GM12878 (cell line): ENCODE measurements at regions not wholly inside any gene's neighbourhood (a gene's known extent, or its start where the extent isn't known, plus 50 kb on each side); places are given as distances from the start of the nearest gene placed in this dataset.
A peak's percentile ranks its signal among the peaks of the same experiment; 100 is the strongest.

ENCODE experiments used
- ATAC-seq: fragments of 200-7000 bp; cut with Tn5 transposase; 3 replicates; pipeline ENCODE4 v1.9.1; 2020; ENCODE audit warnings: mild to moderate bottlenecking, moderate library complexity
- BruUV-seq: library from RNA; stranded (reverse); fragments of 400-500 nt; replicated peaks from 2 replicates; lab custom pipeline; 2021; lab: Mats Ljungman, UMichigan
- CTCF ChIA-PET: fragments of 300-600 bp; sonication (Branson Sonifier 250); formaldehyde crosslinking; extraction: SDS; loops from one replicate; lab custom pipeline; 2021; ENCODE audit warnings: inconsistent platforms; lab: Yijun Ruan, JAX
- POLR2A ChIA-PET: fragments of 350-600 bp; formaldehyde crosslinking; extraction: SDS; loops from one replicate; lab custom pipeline; 2021; ENCODE audit warnings: inconsistent platforms; lab: Charles Lee
- RAD21 ChIA-PET: fragments of 300-600 bp; sonication (Branson Sonifier 250); formaldehyde crosslinking; loops from one replicate; lab custom pipeline; 2023; ENCODE audit warnings: antibody characterized with exemption; ENCODE audit not compliant: unreplicated experiment; lab: Charles Lee
- SMC1A ChIA-PET: fragments of 300-600 bp; sonication (Branson Sonifier 250); formaldehyde crosslinking; loops from one replicate; lab custom pipeline; 2023; ENCODE audit not compliant: unreplicated experiment, uncharacterized antibody; lab: Charles Lee
- DNase-seq: peaks from one replicate; pipeline ENCODE4 v3.0.0-alpha.2; 2011; ENCODE audit warnings: low read depth, low spot score
- FAIRE-seq: peaks from 3 replicates; lab custom pipeline; 2011; peaks lifted over from hg19 to GRCh38; lab: Jason Lieb, UNC
- H2AFZ ChIP-seq: 2 replicates; pipeline ENCODE4 v1.6.0; 2011; ENCODE audit warnings: low read depth, low read length, control low read depth; ENCODE audit not compliant: control insufficient read depth
- H3K27ac ChIP-seq: 2 replicates; pipeline ENCODE4 v1.5.1; 2011; ENCODE audit warnings: control low read depth; ENCODE audit not compliant: control insufficient read depth, insufficient read depth
- H3K27me3 ChIP-seq, 2 experiments: replicated peaks in 1 of 2; 2 replicates each; pipeline versions ENCODE4 v1.6.0 to v1.6.1; 2011; ENCODE audit warnings: low read length in 1 of 2; ENCODE audit not compliant: control insufficient read depth in 2 of 2, insufficient read depth in 2 of 2
- H3K36me3 ChIP-seq, 2 experiments: 2 replicates each; pipeline ENCODE4 v1.5.1; 2011; ENCODE audit warnings: low read length in 1 of 2; ENCODE audit not compliant: control insufficient read depth in 2 of 2, insufficient read depth in 2 of 2
- H3K4me1 ChIP-seq: 2 replicates; pipeline ENCODE4 v1.6.1; 2011; ENCODE audit warnings: mild to moderate bottlenecking, low read length, moderate library complexity, mixed read lengths; ENCODE audit not compliant: control insufficient read depth, insufficient read depth
- H3K4me2 ChIP-seq: 2 replicates; pipeline ENCODE4 v1.6.0; 2011; ENCODE audit warnings: control low read depth; ENCODE audit not compliant: control insufficient read depth, insufficient read depth
- H3K4me3 ChIP-seq: fragments of 200-600 bp; sonication (generic); 2 replicates; pipeline ENCODE4 v1.5.1; 2016
- H3K79me2 ChIP-seq: 2 replicates; pipeline ENCODE4 v1.6.0; 2011; ENCODE audit warnings: low read length; ENCODE audit not compliant: control insufficient read depth, insufficient read depth
- H3K9ac ChIP-seq: 2 replicates; pipeline ENCODE4 v1.8.0; 2011; ENCODE audit warnings: low read length, control low read depth, mixed read lengths; ENCODE audit not compliant: control insufficient read depth, insufficient read depth
- H3K9me3 ChIP-seq: replicated peaks from 3 replicates; pipeline ENCODE4 v1.5.1; 2011; ENCODE audit warnings: mild to moderate bottlenecking, low read length; ENCODE audit not compliant: control insufficient read depth, insufficient read depth
- H4K20me1 ChIP-seq: 2 replicates; pipeline ENCODE4 v1.6.0; 2011; ENCODE audit not compliant: control insufficient read depth, insufficient read depth
- CREB1 ChIP-seq: IDR thresholded peaks from 2 replicates; pipeline ENCODE4 v1.6.1; 2012; ENCODE audit warnings: low read depth, mild to moderate bottlenecking, inconsistent platforms
- EED ChIP-seq: sonication (generic); IDR thresholded peaks from 2 replicates; pipeline ENCODE4 v1.6.1; 2016; ENCODE audit warnings: antibody characterized with exemption, low read depth
- FOXK2 ChIP-seq: fragments of 450-650 bp; IDR thresholded peaks from 2 replicates; pipeline ENCODE4 v1.6.1; 2017; ENCODE audit warnings: mild to moderate bottlenecking, moderate library complexity
- FOXM1 ChIP-seq: IDR thresholded peaks from 2 replicates; pipeline ENCODE4 v1.6.1; 2012; ENCODE audit warnings: low read depth, mild to moderate bottlenecking, inconsistent platforms, low read length, moderate library complexity
- NFIC ChIP-seq: IDR thresholded peaks from 2 replicates; pipeline ENCODE4 v1.6.1; 2012; ENCODE audit warnings: low read depth, mild to moderate bottlenecking, inconsistent platforms, low read length, moderate library complexity
- RUNX3 ChIP-seq: IDR thresholded peaks from 2 replicates; pipeline ENCODE4 v1.6.1; 2012; ENCODE audit warnings: low read length, inconsistent platforms
- SREBF1 ChIP-seq: IDR thresholded peaks from 2 replicates; pipeline ENCODE4 v1.6.1; 2012; ENCODE audit warnings: mild to moderate bottlenecking, low read length
- TCF7 ChIP-seq: IDR thresholded peaks from 2 replicates; pipeline ENCODE4 v1.6.1; 2014; ENCODE audit warnings: antibody characterized with exemption, borderline replicate concordance
- WRNIP1 ChIP-seq: IDR thresholded peaks from 2 replicates; pipeline ENCODE4 v1.6.1; 2011; ENCODE audit warnings: low read depth, low read length, improper control_type of control experiment, borderline replicate concordance
- WGBS: methylation state at CpG from one replicate; pipeline ENCODE4 v1.1.6; 2016; ENCODE audit warnings: low lambda C conversion rate; ENCODE audit not compliant: insufficient replicate concordance, insufficient coverage; ENCODE audit errors: missing lambda C conversion rate; 5-methylcytosine and 5-hydroxymethylcytosine counted together
- in situ Hi-C: fragments of 300-500 bp; cut with MboI; formaldehyde crosslinking; loops from 9 replicates; pipeline ENCODE4 v1.14.3; 2018; ENCODE audit warnings: mixed read lengths
- intact Hi-C: fragments of 100-400 bp; cut with micrococcal nuclease; formaldehyde crosslinking; loops from one replicate; pipeline ENCODE4 v1.14.2; 2022; ENCODE audit not compliant: unreplicated experiment
- TF ChIP-seq, protein P1 (sequence below): IDR thresholded peaks from 2 replicates; pipeline ENCODE4 v1.6.1; 2012; ENCODE audit warnings: low read length, inconsistent platforms

GRCh38 chr1:200351826-200352549 lies 57.8 kb downstream of the ZNF281 start:
- Histone ChIP-seq H3K9me3 (no peaks in the 10 kb centered on the region), H3K4me3 (no peak overlapping the region; the same call in 1 of the 2 replicates), H2AFZ (peak overlapping the region; percentile 84), H3K4me2 (peak overlapping the region; percentile 45), H3K27ac (peak overlapping the region; percentile 35; the same call in 1 of the 2 replicates), H3K4me1 (peaks cover 30% of the 10 kb centered on the region), H3K79me2 (no peaks in the 10 kb centered on the region), H3K27me3 (no peaks in the 10 kb centered on the region), H3K9ac (no peak overlapping the region; the same call in 1 of the 2 replicates), H3K36me3 (no peaks in the 10 kb centered on the region), H4K20me1 (no peaks in the 10 kb centered on the region)
- no TSS peak for BruUV-seq
- intact Hi-C loops (loop anchor here (5.0 kb wide), 1 partner anchor 315 kb away; the partner anchor contains the start of gene DDX59), in situ Hi-C loops (no loop called here)
- FAIRE-seq = no peak
- CTCF ChIA-PET = no interaction called here
- peak; percentile 75 for ATAC-seq
- SMC1A ChIA-PET = interaction anchor here (0.8 kb wide), 1 partner anchor 17 kb away, joined by 3 read pairs; no protein-coding TSS in a partner anchor
- POLR2A ChIA-PET = no interaction called here
- TF ChIP-seq SREBF1 = no peak
- no peak for TF ChIP-seq WRNIP1
- TF ChIP-seq RUNX3 = peak; percentile 85
- TF ChIP-seq CREB1 = 0 out of 2 replicates have a peak, but pooled peaks have one; percentile 13
- TF ChIP-seq FOXK2 = no peak
- peak; percentile 5; the same call in 1 of the 2 replicates for TF ChIP-seq EED
- peak; percentile 42; the same call in 1 of the 2 replicates for TF ChIP-seq NFIC
- TF ChIP-seq, protein P1, sequence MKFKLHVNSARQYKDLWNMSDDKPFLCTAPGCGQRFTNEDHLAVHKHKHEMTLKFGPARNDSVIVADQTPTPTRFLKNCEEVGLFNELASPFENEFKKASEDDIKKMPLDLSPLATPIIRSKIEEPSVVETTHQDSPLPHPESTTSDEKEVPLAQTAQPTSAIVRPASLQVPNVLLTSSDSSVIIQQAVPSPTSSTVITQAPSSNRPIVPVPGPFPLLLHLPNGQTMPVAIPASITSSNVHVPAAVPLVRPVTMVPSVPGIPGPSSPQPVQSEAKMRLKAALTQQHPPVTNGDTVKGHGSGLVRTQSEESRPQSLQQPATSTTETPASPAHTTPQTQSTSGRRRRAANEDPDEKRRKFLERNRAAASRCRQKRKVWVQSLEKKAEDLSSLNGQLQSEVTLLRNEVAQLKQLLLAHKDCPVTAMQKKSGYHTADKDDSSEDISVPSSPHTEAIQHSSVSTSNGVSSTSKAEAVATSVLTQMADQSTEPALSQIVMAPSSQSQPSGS = peak; percentile 22; the same call in 1 of the 2 replicates
- peak; percentile 29; the same call in 1 of the 2 replicates for TF ChIP-seq FOXM1
- 0 out of 2 replicates have a peak, but pooled peaks have one; percentile 25 for TF ChIP-seq TCF7
- RAD21 ChIA-PET = no interaction called here
- WGBS = 7% methylated on average over 4 of the region's 4 CpGs
- DNase-seq = no peak
